GM10248 (cell line): ENCODE measurements at regions not wholly inside any gene's neighbourhood (a gene's known extent, or its start where the extent isn't known, plus 50 kb on each side); places are given as distances from the start of the nearest gene placed in this dataset.
A peak's percentile ranks its signal among the peaks of the same experiment; 100 is the strongest.

Source experiments
- CTCF ChIA-PET: fragments of 300-600 bp; sonication (Branson Sonifier 250); formaldehyde crosslinking; extraction: SDS; loops from one replicate; lab custom pipeline; 2021; ENCODE audit warnings: antibody characterized with exemption; lab: Yijun Ruan, JAX
- POLR2A ChIA-PET: fragments of 350-650 bp; sonication (Branson Sonifier 250); formaldehyde crosslinking; extraction: SDS; loops from one replicate; lab custom pipeline; 2020; ENCODE audit warnings: antibody characterized with exemption; lab: Yijun Ruan, JAX
- DNase-seq: peaks from one replicate; pipeline ENCODE4 v3.0.0; 2012; ENCODE audit errors: extremely low spot score
- CTCF ChIP-seq: IDR thresholded peaks from 2 replicates; pipeline ENCODE4 v1.5.1; 2012; ENCODE audit warnings: mild to moderate bottlenecking, low read depth; ENCODE audit errors: extremely low read depth, missing control alignments, control extremely low read depth

GRCh38 chr12:74071182-74071581, 466.5 kb upstream of the ATXN7L3B start:
- no peak for TF ChIP-seq CTCF
- CTCF ChIA-PET, result no interaction called here
- no peak for DNase-seq
- POLR2A ChIA-PET, result no interaction called here

- POLR2A ChIA-PET, result no interaction called here
- CTCF ChIA-PET, result interaction anchor here (1.3 kb wide), 1 partner anchor 35 kb away, joined by 3 read pairs; no protein-coding TSS in a partner anchor
- TF ChIP-seq CTCF, result no peak
- DNase-seq, result no peak
Observed at GRCh38 chr12:74076918-74077317, 460.7 kb upstream of the ATXN7L3B start.

GRCh38 chr12:74105434-74105833, 432.2 kb upstream of the ATXN7L3B start:
- no peak for DNase-seq
- no peak for TF ChIP-seq CTCF
- ChIA-PET POLR2A (no interaction called here), CTCF (no interaction called here)

GRCh38 chr12:74108729-74109128, 428.9 kb upstream of the ATXN7L3B start:
- DNase-seq, result no peak
- TF ChIP-seq CTCF, result no peak
- POLR2A ChIA-PET, result no interaction called here
- CTCF ChIA-PET, result interaction anchor here (0.9 to 2.1 kb wide), 2 partner anchors 9 to 11 kb away, joined by 3 to 7 read pairs; no protein-coding TSS in a partner anchor

- DNase-seq, result no peak
- TF ChIP-seq CTCF, result peak; percentile 38
- ChIA-PET CTCF (interaction anchor here (0.9 kb wide), 1 partner anchor 299 kb away, joined by 4 read pairs; no protein-coding TSS in a partner anchor), POLR2A (no interaction called here)
Observed at GRCh38 chr12:74111688-74112360, 425.8 kb upstream of the ATXN7L3B start.

- POLR2A ChIA-PET, result no interaction called here
- CTCF ChIA-PET, result interaction anchor here (0.9 to 1.7 kb wide), 4 partner anchors 11 to 292 kb away, joined by 3 to 7 read pairs (median 4); no protein-coding TSS in a partner anchor
- no peak for DNase-seq
- no peak for TF ChIP-seq CTCF
Observed at GRCh38 chr12:74119811-74120362, 417.7 kb upstream of the ATXN7L3B start.
